Activated T-cell treated with anti-CD3 and anti-CD28 coated beads for 1 hour (primary cell): ENCODE measurements at regions not wholly inside any gene's neighbourhood (a gene's known extent, or its start where the extent isn't known, plus 50 kb on each side); places are given as distances from the start of the nearest gene placed in this dataset.
"Not testable (repeated sequence)": the region's sequence is repeated elsewhere in the genome, so short reads cannot be mapped to it uniquely, and the experiment has no call there.

Experiments
- DNase-seq: peaks from one replicate; pipeline ENCODE4 v3.0.0-alpha.2; 2020; ENCODE audit warnings: low read depth

DNA sequence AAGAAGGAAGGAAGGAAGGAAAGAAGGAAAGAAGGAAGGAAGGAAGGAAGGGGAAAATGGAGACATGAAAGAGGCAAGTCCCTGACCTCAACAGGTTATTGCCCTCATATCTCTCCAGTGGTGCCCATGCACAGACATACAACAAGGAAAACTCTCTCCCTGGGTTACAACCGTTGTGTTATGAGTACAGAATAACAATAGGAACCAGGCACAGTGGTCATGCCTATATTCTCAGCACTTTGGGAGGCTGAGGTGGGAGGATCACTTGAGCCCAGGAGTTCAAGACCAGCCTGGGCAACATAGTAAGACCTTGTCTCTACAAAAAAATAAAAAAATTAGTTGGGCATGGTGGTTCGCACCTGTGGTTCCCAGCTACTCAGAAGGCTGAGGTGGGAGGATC is 139.4 kb upstream of the HMGA2 start:
- DNase-seq, result no peak

GRCh38 chr12:65685514-65685913 is 138.8 kb upstream of the HMGA2 start:
- DNase-seq, result no peak

DNA sequence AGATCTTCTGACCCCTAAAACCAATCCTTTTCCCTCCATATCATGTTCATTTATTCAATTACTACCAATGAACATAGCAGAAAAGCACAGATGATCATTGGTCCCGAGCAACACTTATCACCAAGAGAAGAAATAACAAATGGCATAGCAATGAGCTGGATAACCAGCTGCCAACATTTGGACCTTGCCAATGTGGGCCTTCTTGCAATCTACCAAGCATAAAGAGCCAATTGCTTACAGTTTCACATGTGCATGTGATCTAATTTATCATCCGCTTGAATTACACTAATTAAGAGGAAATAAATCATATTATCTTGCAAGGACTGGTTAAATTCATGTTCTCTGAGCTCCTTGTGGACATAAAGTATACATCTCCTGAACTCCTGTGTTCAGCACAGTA is 134.8 kb upstream of the HMGA2 start:
- DNase-seq, result no peak

GRCh38 chr12:65690477-65690876 is 133.8 kb upstream of the HMGA2 start:
- DNase-seq, result no peak

- no peak for DNase-seq
These were observed 130.2 kb upstream of the HMGA2 start for GRCh38 chr12:65694130-65694529.

GRCh38 chr12:65695113-65695865 is 129.0 kb upstream of the HMGA2 start:
- DNase-seq, result no peak

DNA sequence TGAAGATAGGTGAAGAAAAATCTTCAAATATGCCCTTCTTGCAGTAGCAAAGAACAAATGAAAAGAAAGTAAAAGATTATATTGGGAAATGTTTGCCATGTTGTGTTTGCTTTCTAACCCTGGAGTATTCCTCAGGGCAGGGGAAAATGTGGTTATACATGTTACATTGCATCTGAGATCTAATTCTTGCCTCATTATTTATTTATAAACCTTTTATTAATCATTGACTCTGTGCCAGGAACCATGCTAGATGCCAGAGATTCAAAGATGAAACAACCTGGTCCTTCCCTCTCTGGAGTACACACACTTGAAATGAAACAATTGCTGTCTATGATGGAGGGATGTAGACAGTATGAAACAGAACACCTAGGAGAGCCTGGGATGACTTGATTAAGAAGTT is 128.1 kb upstream of the HMGA2 start:
- DNase-seq, result no peak

- DNase-seq, result no peak
These were observed 125.0 kb upstream of the HMGA2 start for GRCh38 chr12:65699251-65699650.

DNA sequence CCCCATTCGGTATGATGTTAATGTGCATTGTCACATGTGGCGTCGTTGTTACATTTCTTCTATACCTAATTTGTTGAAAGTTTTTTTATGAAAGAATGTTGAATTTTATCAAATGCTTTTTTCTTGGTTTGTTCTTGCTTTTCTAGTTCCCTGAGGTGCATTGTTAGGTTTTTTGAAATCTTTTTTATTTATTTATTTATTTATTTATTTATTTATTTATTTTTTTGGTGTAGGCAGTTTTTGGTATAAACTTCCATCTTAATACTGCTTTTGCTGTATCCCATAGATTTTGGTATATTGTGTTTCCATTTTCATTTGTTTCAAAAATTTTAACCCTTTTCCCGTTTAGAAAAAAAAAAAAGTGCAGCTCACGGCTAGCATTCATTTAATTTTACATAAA is 121.1 kb upstream of the HMGA2 start:
- DNase-seq, result no peak

- DNase-seq, result no peak
These were observed 118.9 kb upstream of the HMGA2 start for GRCh38 chr12:65705380-65705876.

DNA sequence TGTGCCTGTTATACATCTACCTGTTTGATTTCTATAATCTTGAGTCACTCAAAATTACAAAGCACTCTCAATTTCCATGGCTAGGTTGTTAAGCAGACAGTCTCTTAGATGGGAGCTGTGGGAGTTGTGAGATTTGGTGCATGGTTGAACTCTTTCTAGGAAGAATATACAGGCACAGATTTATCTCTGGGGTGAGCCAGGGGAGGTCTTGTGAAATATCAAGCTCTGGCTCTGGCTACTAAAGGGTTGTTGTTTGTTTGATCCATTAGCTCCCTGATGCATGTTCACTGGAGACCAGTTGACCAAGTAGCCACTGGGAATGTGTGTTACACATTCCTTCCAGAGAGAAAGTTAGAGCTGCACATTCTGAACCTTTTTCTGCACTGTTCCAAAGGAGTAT is 117.2 kb upstream of the HMGA2 start:
- no peak for DNase-seq

- no peak for DNase-seq
These were observed 111.9 kb upstream of the HMGA2 start for GRCh38 chr12:65712260-65713004.

GRCh38 chr12:65715961-65716360 is 108.3 kb upstream of the HMGA2 start:
- no peak for DNase-seq

GRCh38 chr12:65720136-65721130 is 103.8 kb upstream of the HMGA2 start:
- DNase-seq, result no peak

DNA sequence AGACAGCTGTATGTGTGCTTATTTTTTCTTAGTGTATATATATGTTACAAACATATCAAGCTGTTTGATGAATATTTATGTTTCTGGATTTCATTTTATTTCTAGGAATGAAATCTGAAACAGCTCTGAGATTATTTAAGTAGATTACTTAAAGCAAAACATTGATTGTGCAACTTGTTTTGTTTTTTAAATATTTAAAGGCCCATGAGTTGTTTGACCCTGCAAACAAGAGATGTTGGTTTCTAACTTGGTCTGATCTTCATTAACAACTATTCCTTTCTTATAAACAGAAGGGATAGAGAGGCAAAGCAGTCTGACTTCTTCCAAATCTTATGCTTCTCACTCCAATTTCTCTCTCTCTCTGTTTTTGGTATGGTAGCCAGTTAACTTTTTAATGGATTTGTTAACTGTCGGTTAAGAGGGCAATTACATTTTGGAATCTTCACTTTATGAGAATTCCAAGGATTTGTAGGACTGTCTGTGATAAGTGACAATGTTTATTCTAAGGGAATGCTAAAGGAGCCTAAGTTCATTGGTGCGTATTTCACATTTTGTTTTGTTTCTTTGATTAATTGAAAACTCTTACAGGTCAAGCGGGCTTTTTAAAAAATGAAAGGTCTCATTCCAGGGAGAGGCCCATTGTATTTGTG is 102.6 kb upstream of the HMGA2 start:
- DNase-seq, result no peak

DNA sequence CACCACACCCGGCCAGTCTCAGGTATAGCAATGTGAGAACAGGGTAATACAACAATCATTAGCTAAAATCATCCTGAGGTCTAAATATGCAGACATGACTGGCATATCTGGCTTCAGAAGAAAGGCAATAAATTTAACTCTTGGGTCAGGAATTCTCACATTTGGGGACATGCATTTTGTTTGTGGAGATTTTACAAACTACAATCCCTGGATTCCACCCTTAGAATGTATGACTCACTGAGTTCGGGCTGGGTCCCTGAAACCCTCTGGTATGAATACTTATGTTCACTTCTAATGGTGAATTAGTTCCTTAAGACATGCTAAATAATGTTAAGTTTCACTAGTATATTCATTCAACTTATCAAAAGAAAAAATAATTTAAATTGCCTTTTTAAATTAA is 98.9 kb upstream of the HMGA2 start:
- no peak for DNase-seq

- DNase-seq, result no peak
These were observed 95.8 kb upstream of the HMGA2 start for GRCh38 chr12:65728455-65728847.

DNA sequence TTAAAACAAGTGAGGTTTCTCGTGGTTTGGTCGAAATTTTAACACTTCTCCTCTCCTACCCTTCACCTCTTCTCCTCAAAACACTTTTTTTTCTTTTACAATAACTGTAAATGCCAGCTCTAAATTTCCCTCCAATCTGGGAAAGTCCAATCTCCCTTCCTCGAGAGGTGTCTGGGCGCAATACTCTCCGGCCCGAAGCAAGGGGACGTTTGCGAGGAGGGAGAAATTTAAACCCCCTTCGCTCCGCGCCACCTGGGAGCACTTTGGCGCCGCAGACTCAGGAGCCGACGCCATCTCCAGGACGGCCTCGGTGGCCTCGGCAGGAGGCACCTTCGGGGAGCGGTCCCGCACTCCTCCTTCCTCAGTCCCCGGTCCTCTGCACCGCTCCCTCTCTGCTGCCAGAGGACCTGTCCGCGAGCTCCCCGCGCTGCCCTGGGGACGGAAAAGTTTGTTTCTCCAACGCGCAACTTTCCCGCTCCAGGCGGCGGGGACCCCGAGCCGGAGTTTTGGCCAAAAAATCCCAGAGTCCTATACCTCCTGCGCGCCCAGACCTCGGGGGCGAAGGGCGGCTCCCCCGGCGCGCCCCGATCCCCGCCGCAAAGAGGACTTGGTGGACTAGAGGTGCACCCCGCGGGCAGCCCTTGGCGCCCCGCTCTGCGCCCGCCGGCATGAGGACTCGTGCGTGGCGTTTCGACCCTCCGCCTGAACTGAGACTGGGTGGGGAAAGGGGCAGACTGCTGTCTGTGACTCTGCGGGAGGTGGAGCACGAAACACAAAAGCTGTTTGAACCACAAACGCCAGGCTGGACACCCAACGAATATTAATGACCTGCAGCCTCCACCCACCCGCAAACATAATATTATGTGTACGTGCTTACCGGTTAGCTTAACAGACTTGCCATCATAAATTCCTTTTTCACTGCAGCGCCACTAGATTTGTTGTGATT is 95.2 kb upstream of the HMGA2 start:
- DNase-seq, result no peak

DNA sequence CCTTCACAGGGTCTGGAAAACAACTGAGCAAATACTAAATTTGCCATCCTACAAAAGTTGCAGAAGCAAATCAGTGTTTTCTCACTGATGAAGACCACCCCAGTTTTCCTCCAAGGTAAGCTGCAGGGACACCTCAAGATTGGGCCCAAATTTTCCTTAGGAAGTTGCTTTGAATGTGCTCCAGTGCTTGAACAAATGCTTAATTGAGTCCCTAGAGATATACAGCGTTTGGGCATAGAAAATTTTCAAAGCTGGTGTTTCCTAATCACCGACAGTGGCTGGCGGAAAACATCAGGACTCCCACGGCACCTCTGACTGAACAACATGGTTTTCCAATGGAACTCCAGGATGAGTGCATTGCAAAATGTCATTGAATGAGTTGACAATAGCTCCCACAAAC is 92.5 kb upstream of the HMGA2 start:
- DNase-seq, result no peak

GRCh38 chr12:65733643-65734042 is 90.6 kb upstream of the HMGA2 start:
- not testable (repeated sequence) for DNase-seq

- DNase-seq, result no peak
These were observed 90.1 kb upstream of the HMGA2 start for GRCh38 chr12:65734226-65734625.
